A549 (cell line): ENCODE measurements at regions not wholly inside any gene's neighbourhood (a gene's known extent, or its start where the extent isn't known, plus 50 kb on each side); places are given as distances from the start of the nearest gene placed in this dataset.

Source experiments
- ATAC-seq, 2 experiments: fragments of 200-7000 bp in 1 of 2; fragments of >200 bp in 1 of 2; cut with Nextera tagmentation in 1 of 2; cut with Tn5 transposase in 1 of 2; 3 replicates each; pipeline versions ENCODE4 v1.8.0 to v1.9.1; 2018 to 2020; ENCODE audit warnings: mild to moderate bottlenecking in 1 of 2, moderate library complexity in 1 of 2
- CTCF ChIA-PET: fragments of 300-600 bp; sonication (Branson Sonifier 250); formaldehyde crosslinking; extraction: SDS; loops from one replicate; lab custom pipeline; 2021; ENCODE audit warnings: antibody characterized with exemption, inconsistent platforms; lab: Yijun Ruan, JAX
- POLR2A ChIA-PET: fragments of 350-600 bp; formaldehyde crosslinking; extraction: SDS; loops from one replicate; lab custom pipeline; 2021; ENCODE audit warnings: antibody characterized with exemption, inconsistent platforms; lab: Yijun Ruan, JAX
- DNase-seq, 2 experiments: peaks; one replicate each; pipeline versions ENCODE4 v3.0.0 to v3.0.0-alpha.2; 2011 to 2016; ENCODE audit warnings: low read depth in 1 of 2, low spot score in 1 of 2
- FAIRE-seq: peaks from 2 replicates; lab custom pipeline; 2011; peaks lifted over from hg19 to GRCh38; lab: Jason Lieb, UNC
- H3K27ac ChIP-seq, 2 experiments: fragments of >200 bp; sonication (Bioruptor Twin); formaldehyde crosslinking; 3 replicates each; pipeline ENCODE4 v1.5.1; 2016 to 2017
- H3K4me1 ChIP-seq: fragments of >200 bp; sonication (Bioruptor Twin); formaldehyde crosslinking; 3 replicates; pipeline ENCODE4 v1.6.1; 2016
- H3K4me2 ChIP-seq: fragments of >200 bp; sonication (Bioruptor Twin); formaldehyde crosslinking; 3 replicates; pipeline ENCODE4 v1.6.1; 2016
- H3K4me3 ChIP-seq: fragments of >200 bp; sonication (Bioruptor Twin); formaldehyde crosslinking; 3 replicates; pipeline ENCODE4 v1.5.1; 2016
- H3K9me3 ChIP-seq: fragments of >200 bp; sonication (Bioruptor Twin); formaldehyde crosslinking; 3 replicates; pipeline ENCODE4 v1.6.1; 2016
- BCL3 ChIP-seq: fragments of >200 bp; sonication (Bioruptor Twin); formaldehyde crosslinking; IDR thresholded peaks from 3 replicates; pipeline ENCODE4 v1.6.1; 2016
- CBX2 ChIP-seq: fragments of 200-600 bp; sonication (generic); IDR thresholded peaks from 2 replicates; pipeline ENCODE4 v1.6.1; 2016; ENCODE audit warnings: low read depth, mild to moderate bottlenecking, borderline replicate concordance
- CEBPB ChIP-seq, 2 experiments: fragments of >200 bp in 1 of 2; sonication (Bioruptor Twin) in 1 of 2; formaldehyde crosslinking in 1 of 2; IDR thresholded peaks; 2 replicates each; pipeline ENCODE4 v1.6.1; 2012 to 2016
- EP300 ChIP-seq, 2 experiments: fragments of >200 bp; sonication (Bioruptor Twin); formaldehyde crosslinking; IDR thresholded peaks; 2 replicates in 1 of 2; 3 replicates in 1 of 2; pipeline ENCODE4 v1.6.1; 2016 to 2017
- FOSB ChIP-seq: fragments of 250-450 bp; sonication (Bioruptor Pico); IDR thresholded peaks from 2 replicates; pipeline ENCODE4 v1.5.0; 2020; ENCODE audit warnings: mild to moderate bottlenecking, moderate library complexity
- HMGXB4 ChIP-seq: fragments of 250-450 bp; sonication (Bioruptor Pico); IDR thresholded peaks from 2 replicates; pipeline ENCODE4 v1.5.0; 2021; ENCODE audit warnings: mild to moderate bottlenecking, moderate library complexity, borderline replicate concordance
- HOXB5 ChIP-seq: fragments of 250-450 bp; sonication (Bioruptor Pico); IDR thresholded peaks from 2 replicates; pipeline ENCODE4 v1.5.0; 2020; ENCODE audit warnings: mild to moderate bottlenecking, moderate library complexity
- JUN ChIP-seq, 2 experiments: fragments of >200 bp; sonication (Bioruptor Twin); formaldehyde crosslinking; IDR thresholded peaks; 2 replicates in 1 of 2; 3 replicates in 1 of 2; pipeline ENCODE4 v1.6.1; 2016 to 2017
- MYC ChIP-seq: IDR thresholded peaks from 2 replicates; pipeline ENCODE4 v1.6.1; 2012; ENCODE audit warnings: mild to moderate bottlenecking, inconsistent platforms, low read length, improper control_type of control experiment, borderline replicate concordance
- NFE2L2 ChIP-seq: fragments of 150-350 bp; conservative IDR thresholded peaks from 2 replicates; pipeline ENCODE4 v1.6.1; 2014; ENCODE audit warnings: low read length
- PHF8 ChIP-seq: fragments of 200-600 bp; sonication (generic); IDR thresholded peaks from 2 replicates; pipeline ENCODE4 v1.6.1; 2016; ENCODE audit warnings: low read depth, mild to moderate bottlenecking, antibody characterized with exemption, moderate library complexity, borderline replicate concordance
- POLR2A ChIP-seq: IDR thresholded peaks from 2 replicates; pipeline ENCODE4 v1.6.1; 2012; ENCODE audit warnings: mild to moderate bottlenecking, low read length
- POLR2AphosphoS2 ChIP-seq: conservative IDR thresholded peaks from 2 replicates; pipeline ENCODE4 v1.6.1; 2012; ENCODE audit warnings: low read length, improper control_type of control experiment, inconsistent platforms
- RAD21 ChIP-seq, 2 experiments: fragments of >200 bp in 1 of 2; sonication (Bioruptor Twin) in 1 of 2; formaldehyde crosslinking in 1 of 2; IDR thresholded peaks in 1 of 2; conservative IDR thresholded peaks in 1 of 2; 2 replicates in 1 of 2; 3 replicates in 1 of 2; pipeline ENCODE4 v1.6.1; 2012 to 2018; ENCODE audit warnings: inconsistent platforms in 1 of 2
- RCOR1 ChIP-seq: fragments of 150-350 bp; IDR thresholded peaks from 2 replicates; pipeline ENCODE4 v1.6.1; 2014; ENCODE audit warnings: antibody characterized with exemption, low read length, low read depth
- SMC3 ChIP-seq: fragments of >200 bp; sonication (Bioruptor Twin); formaldehyde crosslinking; IDR thresholded peaks from 3 replicates; pipeline ENCODE4 v1.6.1; 2018; ENCODE audit warnings: inconsistent platforms
- TP53 ChIP-seq: fragments of 250-450 bp; sonication (Bioruptor Pico); IDR thresholded peaks from 2 replicates; pipeline ENCODE4 v1.5.0; 2021; ENCODE audit warnings: mild to moderate bottlenecking, moderate library complexity
- ZNF302 ChIP-seq: fragments of 250-450 bp; sonication (Bioruptor Pico); IDR thresholded peaks from 2 replicates; pipeline ENCODE4 v1.9.0; 2021; ENCODE audit warnings: inconsistent platforms, mild to moderate bottlenecking, moderate library complexity
- ZSCAN20 ChIP-seq: fragments of 250-450 bp; sonication (Bioruptor Pico); IDR thresholded peaks from 2 replicates; pipeline ENCODE4 v1.8.0; 2022; ENCODE audit warnings: mild to moderate bottlenecking, moderate library complexity
- WGBS: methylation state at CpG from one replicate; pipeline ENCODE4 v1.1.6; 2017; ENCODE audit errors: missing lambda C conversion rate; 5-methylcytosine and 5-hydroxymethylcytosine counted together
- TF ChIP-seq, protein P1 (sequence below): fragments of 250-450 bp; sonication (Bioruptor Pico); IDR thresholded peaks from 2 replicates; pipeline ENCODE4 v1.5.0; 2020; ENCODE audit warnings: low read depth, mild to moderate bottlenecking, moderate library complexity
- TF ChIP-seq, protein P2 (sequence below): fragments of 200-600 bp; sonication (generic); IDR thresholded peaks from 2 replicates; pipeline ENCODE4 v1.6.1; 2016; ENCODE audit warnings: antibody characterized with exemption, mild to moderate bottlenecking, moderate library complexity

GRCh38 chr1:47508702-47509431 lies 71.0 kb downstream of the FOXD2 start:
- H3K4me3 ChIP-seq: peak overlapping the region; percentile 55
- POLR2A ChIA-PET: no interaction called here
- 71% methylated on average over 13 of the region's 18 CpGs for WGBS
- peak overlapping the region; percentile 85 for H3K4me2 ChIP-seq
- H3K27ac ChIP-seq: peak overlapping the region; percentile 48 to 89; a peak in 5 of 6 replicates
- no peak for DNase-seq
- no peaks in the 10 kb centered on the region; the same call in 2 of the 3 replicates for H3K9me3 ChIP-seq
- peak; percentile 37 to 62; a peak in 4 of 6 replicates for ATAC-seq
- H3K4me1 ChIP-seq: no peaks in the 10 kb centered on the region
- FAIRE-seq: no peak
- TF ChIP-seq ZNF302 (CRISPR knock-in tag): no peak
- no peak for TF ChIP-seq FOSB
- TF ChIP-seq CBX2: no peak
- no peak for TF ChIP-seq RAD21 (conservative IDR thresholded peaks at IDR 0.05 in 1 of 2, IDR thresholded peaks at IDR 0.05 in 1 of 2)
- TF ChIP-seq JUN (IDR thresholded peaks at IDR 0.05): no peak
- TF ChIP-seq HMGXB4 (CRISPR knock-in tag): no peak
- no peak for TF ChIP-seq ZSCAN20 (CRISPR knock-in tag)
- TF ChIP-seq SMC3: no peak
- TF ChIP-seq, protein P1, sequence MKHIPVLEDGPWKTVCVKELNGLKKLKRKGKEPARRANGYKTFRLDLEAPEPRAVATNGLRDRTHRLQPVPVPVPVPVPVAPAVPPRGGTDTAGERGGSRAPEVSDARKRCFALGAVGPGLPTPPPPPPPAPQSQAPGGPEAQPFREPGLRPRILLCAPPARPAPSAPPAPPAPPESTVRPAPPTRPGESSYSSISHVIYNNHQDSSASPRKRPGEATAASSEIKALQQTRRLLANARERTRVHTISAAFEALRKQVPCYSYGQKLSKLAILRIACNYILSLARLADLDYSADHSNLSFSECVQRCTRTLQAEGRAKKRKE (CRISPR knock-in tag): no peak
- TF ChIP-seq BCL3: no peak
- no peak for TF ChIP-seq CEBPB (IDR thresholded peaks at IDR 0.05)
- TF ChIP-seq EP300 (IDR thresholded peaks at IDR 0.05): no peak
- CTCF ChIA-PET: interaction anchor here (1.3 to 1.4 kb wide), 2 partner anchors 72 to 202 kb away, joined by 3 to 5 read pairs; partner anchors contain the start of gene FOXD2

DNA sequence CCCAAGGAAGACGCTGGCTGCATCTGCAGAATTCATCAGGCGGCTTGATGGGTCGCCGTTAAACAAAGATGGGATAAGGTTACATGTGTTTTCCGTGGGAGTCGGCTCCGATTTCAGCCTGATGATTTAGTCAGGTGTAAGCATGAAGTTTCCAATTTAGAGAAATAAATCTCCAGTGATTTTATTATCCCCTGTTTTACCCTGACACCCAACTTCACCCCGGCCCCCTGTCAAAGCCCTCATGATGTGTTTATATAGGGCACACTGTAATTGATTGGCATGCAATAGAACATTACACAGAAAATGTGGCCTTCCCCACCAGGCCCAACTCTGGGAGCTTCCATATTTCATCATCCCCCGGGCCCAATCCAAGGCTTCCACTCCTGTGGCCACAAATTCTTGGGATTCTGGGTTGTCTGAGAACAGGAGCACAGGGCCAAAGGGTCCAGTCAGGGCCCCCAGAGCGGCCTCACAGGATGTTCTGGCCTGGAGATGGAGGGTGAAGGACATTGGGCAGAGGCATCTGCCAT lies 72.5 kb downstream of the FOXD2 start:
- ChIA-PET CTCF (interaction anchor here (1.3 kb wide), 1 partner anchor 200 kb away, joined by 3 read pairs; no protein-coding TSS in a partner anchor), POLR2A (no interaction called here)
- Histone ChIP-seq H3K4me1 (no peaks in the 10 kb centered on the region), H3K27ac (no peak overlapping the region), H3K4me3 (no peak overlapping the region), H3K9me3 (peaks cover 5% of the 10 kb centered on the region; the same call in 1 of the 3 replicates), H3K4me2 (no peak overlapping the region)
- ATAC-seq (no peak), FAIRE-seq (no peak), DNase-seq (no peak)
- 83% methylated on average over 10 of the region's 10 CpGs for WGBS
- TF ChIP-seq TP53 (no peak), HOXB5 (no peak)

- FAIRE-seq (no peak), ATAC-seq (no peak), DNase-seq (no peak)
- Histone ChIP-seq H3K4me3 (no peak overlapping the region), H3K4me2 (no peak overlapping the region), H3K4me1 (no peaks in the 10 kb centered on the region), H3K9me3 (peaks cover 5% of the 10 kb centered on the region; the same call in 1 of the 3 replicates), H3K27ac (no peak overlapping the region)
- ChIA-PET POLR2A (no interaction called here), CTCF (interaction anchor here (1.2 kb wide), 1 partner anchor 75 kb away, joined by 4 read pairs; no protein-coding TSS in a partner anchor)
- WGBS: 98% methylated on average over 2 of the region's 2 CpGs
- TF ChIP-seq RAD21 (conservative IDR thresholded peaks at IDR 0.05 in 1 of 2, IDR thresholded peaks at IDR 0.05 in 1 of 2) (no peak), HOXB5 (no peak), MYC (no peak), POLR2A (no peak), PHF8 (no peak), JUN (IDR thresholded peaks at IDR 0.05) (no peak), TP53 (no peak), POLR2AphosphoS2 (no peak), HMGXB4 (CRISPR knock-in tag) (no peak), NFE2L2 (no peak), RCOR1 (no peak)
- TF ChIP-seq, protein P2, sequence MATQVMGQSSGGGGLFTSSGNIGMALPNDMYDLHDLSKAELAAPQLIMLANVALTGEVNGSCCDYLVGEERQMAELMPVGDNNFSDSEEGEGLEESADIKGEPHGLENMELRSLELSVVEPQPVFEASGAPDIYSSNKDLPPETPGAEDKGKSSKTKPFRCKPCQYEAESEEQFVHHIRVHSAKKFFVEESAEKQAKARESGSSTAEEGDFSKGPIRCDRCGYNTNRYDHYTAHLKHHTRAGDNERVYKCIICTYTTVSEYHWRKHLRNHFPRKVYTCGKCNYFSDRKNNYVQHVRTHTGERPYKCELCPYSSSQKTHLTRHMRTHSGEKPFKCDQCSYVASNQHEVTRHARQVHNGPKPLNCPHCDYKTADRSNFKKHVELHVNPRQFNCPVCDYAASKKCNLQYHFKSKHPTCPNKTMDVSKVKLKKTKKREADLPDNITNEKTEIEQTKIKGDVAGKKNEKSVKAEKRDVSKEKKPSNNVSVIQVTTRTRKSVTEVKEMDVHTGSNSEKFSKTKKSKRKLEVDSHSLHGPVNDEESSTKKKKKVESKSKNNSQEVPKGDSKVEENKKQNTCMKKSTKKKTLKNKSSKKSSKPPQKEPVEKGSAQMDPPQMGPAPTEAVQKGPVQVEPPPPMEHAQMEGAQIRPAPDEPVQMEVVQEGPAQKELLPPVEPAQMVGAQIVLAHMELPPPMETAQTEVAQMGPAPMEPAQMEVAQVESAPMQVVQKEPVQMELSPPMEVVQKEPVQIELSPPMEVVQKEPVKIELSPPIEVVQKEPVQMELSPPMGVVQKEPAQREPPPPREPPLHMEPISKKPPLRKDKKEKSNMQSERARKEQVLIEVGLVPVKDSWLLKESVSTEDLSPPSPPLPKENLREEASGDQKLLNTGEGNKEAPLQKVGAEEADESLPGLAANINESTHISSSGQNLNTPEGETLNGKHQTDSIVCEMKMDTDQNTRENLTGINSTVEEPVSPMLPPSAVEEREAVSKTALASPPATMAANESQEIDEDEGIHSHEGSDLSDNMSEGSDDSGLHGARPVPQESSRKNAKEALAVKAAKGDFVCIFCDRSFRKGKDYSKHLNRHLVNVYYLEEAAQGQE: no peak
Measured at GRCh38 chr1:47511825-47512224, 74.0 kb downstream of the FOXD2 start.
